Neural cell (in vitro differentiated cells): ENCODE measurements at regions not wholly inside any gene's neighbourhood (a gene's known extent, or its start where the extent isn't known, plus 50 kb on each side); places are given as distances from the start of the nearest gene placed in this dataset.

Source experiments
- POLR2AphosphoS5 ChIP-seq: IDR thresholded peaks from 2 replicates; pipeline ENCODE4 v1.6.1; 2012
- TF ChIP-seq, protein P1 (sequence below): fragments of 450-650 bp; IDR thresholded peaks from 2 replicates; pipeline ENCODE4 v1.5.1; 2014; ENCODE audit warnings: antibody characterized with exemption, mild to moderate bottlenecking, moderate library complexity; ENCODE audit not compliant: poor library complexity, severe bottlenecking

DNA sequence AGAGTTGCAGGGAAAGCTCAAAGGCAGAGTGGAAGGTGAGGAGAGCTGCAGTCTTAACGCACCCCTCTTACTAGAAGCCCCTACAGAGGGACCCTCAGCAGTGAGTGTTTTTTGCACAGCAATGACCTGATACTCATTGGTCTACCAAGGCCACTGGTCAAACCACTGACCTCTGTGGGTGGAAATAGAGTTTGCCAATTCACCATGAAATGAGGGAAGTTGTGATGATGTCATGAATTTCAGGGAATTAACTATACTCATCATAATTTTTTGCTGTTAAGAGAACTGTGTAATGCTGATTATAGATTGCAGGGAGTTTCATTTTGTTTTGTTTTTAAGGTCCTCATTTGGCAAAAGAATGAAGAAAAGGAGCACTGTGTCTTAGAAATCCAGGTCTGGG, 101.7 kb upstream of the SMAD3 start:
- TF ChIP-seq, protein P1, sequence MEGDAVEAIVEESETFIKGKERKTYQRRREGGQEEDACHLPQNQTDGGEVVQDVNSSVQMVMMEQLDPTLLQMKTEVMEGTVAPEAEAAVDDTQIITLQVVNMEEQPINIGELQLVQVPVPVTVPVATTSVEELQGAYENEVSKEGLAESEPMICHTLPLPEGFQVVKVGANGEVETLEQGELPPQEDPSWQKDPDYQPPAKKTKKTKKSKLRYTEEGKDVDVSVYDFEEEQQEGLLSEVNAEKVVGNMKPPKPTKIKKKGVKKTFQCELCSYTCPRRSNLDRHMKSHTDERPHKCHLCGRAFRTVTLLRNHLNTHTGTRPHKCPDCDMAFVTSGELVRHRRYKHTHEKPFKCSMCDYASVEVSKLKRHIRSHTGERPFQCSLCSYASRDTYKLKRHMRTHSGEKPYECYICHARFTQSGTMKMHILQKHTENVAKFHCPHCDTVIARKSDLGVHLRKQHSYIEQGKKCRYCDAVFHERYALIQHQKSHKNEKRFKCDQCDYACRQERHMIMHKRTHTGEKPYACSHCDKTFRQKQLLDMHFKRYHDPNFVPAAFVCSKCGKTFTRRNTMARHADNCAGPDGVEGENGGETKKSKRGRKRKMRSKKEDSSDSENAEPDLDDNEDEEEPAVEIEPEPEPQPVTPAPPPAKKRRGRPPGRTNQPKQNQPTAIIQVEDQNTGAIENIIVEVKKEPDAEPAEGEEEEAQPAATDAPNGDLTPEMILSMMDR: no peak
- no peak for TF ChIP-seq POLR2AphosphoS5
